DOHH2 (cell line): ENCODE measurements at regions not wholly inside any gene's neighbourhood (a gene's known extent, or its start where the extent isn't known, plus 50 kb on each side); places are given as distances from the start of the nearest gene placed in this dataset.

Experiments used
- EZH2phosphoT487 ChIP-seq: fragments of 200-600 bp; sonication (generic); IDR thresholded peaks from 2 replicates; pipeline ENCODE4 v1.6.1; 2017; ENCODE audit warnings: borderline replicate concordance, mild to moderate bottlenecking, antibody characterized with exemption, low read length, moderate library complexity, mixed read lengths
- TF ChIP-seq, protein P1 (sequence below): fragments of 200-600 bp; sonication (generic); IDR thresholded peaks from one replicate; pipeline ENCODE4 v1.5.1; 2014; ENCODE audit warnings: antibody characterized with exemption, mild to moderate bottlenecking, low read depth, low read length; ENCODE audit not compliant: poor library complexity, severe bottlenecking

DNA sequence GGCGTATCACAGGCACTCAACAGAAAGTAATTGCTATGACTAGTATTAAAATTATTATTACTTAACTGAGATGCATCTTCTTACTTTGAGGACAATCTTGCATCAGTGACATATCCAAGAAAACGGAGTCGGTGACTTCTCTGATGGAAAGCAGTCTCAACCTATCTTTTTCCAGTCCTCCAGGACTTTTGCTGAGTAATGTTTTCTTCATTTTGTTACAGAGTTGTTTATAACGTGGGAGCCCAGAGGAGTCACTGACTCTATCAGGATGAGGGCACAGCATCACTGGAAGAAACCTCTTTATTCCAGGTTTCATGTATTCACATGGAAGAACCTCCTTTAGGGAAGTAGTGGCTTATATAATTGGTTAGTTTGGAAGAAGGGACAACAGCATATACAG lies 51.5 kb upstream of the MELK start:
- TF ChIP-seq, protein P1, sequence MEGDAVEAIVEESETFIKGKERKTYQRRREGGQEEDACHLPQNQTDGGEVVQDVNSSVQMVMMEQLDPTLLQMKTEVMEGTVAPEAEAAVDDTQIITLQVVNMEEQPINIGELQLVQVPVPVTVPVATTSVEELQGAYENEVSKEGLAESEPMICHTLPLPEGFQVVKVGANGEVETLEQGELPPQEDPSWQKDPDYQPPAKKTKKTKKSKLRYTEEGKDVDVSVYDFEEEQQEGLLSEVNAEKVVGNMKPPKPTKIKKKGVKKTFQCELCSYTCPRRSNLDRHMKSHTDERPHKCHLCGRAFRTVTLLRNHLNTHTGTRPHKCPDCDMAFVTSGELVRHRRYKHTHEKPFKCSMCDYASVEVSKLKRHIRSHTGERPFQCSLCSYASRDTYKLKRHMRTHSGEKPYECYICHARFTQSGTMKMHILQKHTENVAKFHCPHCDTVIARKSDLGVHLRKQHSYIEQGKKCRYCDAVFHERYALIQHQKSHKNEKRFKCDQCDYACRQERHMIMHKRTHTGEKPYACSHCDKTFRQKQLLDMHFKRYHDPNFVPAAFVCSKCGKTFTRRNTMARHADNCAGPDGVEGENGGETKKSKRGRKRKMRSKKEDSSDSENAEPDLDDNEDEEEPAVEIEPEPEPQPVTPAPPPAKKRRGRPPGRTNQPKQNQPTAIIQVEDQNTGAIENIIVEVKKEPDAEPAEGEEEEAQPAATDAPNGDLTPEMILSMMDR, result no peak
- no peak for TF ChIP-seq EZH2phosphoT487
